Cardiac muscle cell (in vitro differentiated cells and primary cell): ENCODE measurements at regions not wholly inside any gene's neighbourhood (a gene's known extent, or its start where the extent isn't known, plus 50 kb on each side); places are given as distances from the start of the nearest gene placed in this dataset.

ENCODE experiments used
- DNase-seq, 2 donors: peaks; one replicate each; pipeline versions ENCODE4 v3.0.0 to v3.0.0-alpha.2; 2010 to 2017; ENCODE audit warnings: low read depth in 1 of 2, low spot score in 1 of 2
- H3K27ac ChIP-seq: fragments of 200-600 bp; sonication (generic); 2 replicates; pipeline ENCODE4 v1.5.1; 2016
- H3K27me3 ChIP-seq: fragments of 200-600 bp; sonication (generic); 2 replicates; pipeline ENCODE4 v1.6.0; 2016; ENCODE audit warnings: control low read depth
- H3K36me3 ChIP-seq: fragments of 200-600 bp; sonication (generic); 2 replicates; pipeline ENCODE4 v1.5.1; 2016; ENCODE audit warnings: control low read depth
- H3K4me1 ChIP-seq: fragments of 200-600 bp; sonication (generic); 2 replicates; pipeline ENCODE4 v1.8.1; 2017; ENCODE audit warnings: low read depth, mild to moderate bottlenecking, mixed run types
- H3K4me3 ChIP-seq: fragments of 200-600 bp; sonication (generic); 2 replicates; pipeline ENCODE4 v1.5.1; 2016; ENCODE audit warnings: mild to moderate bottlenecking
- H3K9me3 ChIP-seq: fragments of 200-600 bp; sonication (generic); 2 replicates; pipeline ENCODE4 v1.5.1; 2017; ENCODE audit warnings: low read depth, mild to moderate bottlenecking, control low read depth
- TF ChIP-seq, protein P1 (sequence below): IDR thresholded peaks from 2 replicates; pipeline ENCODE4 v1.5.1; 2012; ENCODE audit warnings: low read depth, mild to moderate bottlenecking, low read length

DNA sequence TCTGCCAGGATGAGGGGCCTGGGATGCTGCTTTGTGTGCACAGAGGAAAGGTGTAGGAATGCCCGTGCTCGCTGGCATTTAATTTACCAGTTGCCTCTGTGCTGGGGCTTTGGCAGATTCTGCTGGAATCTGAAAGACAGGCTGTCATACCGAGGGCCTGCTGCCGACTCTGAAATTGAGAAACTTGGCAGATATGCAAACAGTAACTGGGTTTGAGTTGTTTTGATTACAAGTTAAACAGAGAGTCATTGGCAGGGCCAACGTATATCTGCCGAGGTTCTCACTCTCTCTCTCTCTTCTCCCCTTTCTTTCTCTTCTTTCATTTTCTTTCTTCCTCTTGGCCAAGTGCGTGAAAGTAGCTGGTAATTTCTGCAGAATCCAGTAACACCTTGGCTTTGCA lies 618.7 kb downstream of the VRK1 start:
- Histone ChIP-seq H3K4me3 (no peak overlapping the region), H3K27ac (no peak overlapping the region), H3K4me1 (peaks cover 6% of the 10 kb centered on the region), H3K27me3 (peaks cover 60% of the 10 kb centered on the region), H3K9me3 (no peaks in the 10 kb centered on the region), H3K36me3 (no peaks in the 10 kb centered on the region)
- TF ChIP-seq, protein P1, sequence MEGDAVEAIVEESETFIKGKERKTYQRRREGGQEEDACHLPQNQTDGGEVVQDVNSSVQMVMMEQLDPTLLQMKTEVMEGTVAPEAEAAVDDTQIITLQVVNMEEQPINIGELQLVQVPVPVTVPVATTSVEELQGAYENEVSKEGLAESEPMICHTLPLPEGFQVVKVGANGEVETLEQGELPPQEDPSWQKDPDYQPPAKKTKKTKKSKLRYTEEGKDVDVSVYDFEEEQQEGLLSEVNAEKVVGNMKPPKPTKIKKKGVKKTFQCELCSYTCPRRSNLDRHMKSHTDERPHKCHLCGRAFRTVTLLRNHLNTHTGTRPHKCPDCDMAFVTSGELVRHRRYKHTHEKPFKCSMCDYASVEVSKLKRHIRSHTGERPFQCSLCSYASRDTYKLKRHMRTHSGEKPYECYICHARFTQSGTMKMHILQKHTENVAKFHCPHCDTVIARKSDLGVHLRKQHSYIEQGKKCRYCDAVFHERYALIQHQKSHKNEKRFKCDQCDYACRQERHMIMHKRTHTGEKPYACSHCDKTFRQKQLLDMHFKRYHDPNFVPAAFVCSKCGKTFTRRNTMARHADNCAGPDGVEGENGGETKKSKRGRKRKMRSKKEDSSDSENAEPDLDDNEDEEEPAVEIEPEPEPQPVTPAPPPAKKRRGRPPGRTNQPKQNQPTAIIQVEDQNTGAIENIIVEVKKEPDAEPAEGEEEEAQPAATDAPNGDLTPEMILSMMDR, result no peak
- DNase-seq, result no peak

DNA sequence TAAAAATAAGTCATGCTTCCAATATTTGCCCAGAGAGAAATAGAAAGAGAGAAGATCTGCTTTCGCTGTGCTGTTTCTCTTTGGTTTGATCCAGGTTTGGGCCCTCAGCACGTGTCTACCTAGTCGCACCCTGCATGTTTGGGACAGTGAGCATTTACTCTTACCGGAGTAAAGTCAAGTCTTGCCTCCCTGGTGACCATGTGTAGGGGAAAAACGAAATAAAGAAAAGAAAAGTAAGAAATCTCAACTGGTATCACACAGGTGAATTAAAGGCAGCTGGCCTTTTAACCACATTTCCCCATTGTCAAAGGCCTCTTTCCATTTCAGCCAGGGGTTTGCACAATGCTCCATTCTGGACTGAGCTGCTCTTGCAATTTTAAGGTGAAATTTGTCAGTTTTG lies 619.4 kb downstream of the VRK1 start:
- Histone ChIP-seq H3K4me3 (no peak overlapping the region), H3K27me3 (peaks cover 54% of the 10 kb centered on the region), H3K27ac (no peak overlapping the region), H3K4me1 (peaks cover 6% of the 10 kb centered on the region), H3K36me3 (no peaks in the 10 kb centered on the region), H3K9me3 (no peaks in the 10 kb centered on the region)
- TF ChIP-seq, protein P1, result no peak
- no peak for DNase-seq

DNA sequence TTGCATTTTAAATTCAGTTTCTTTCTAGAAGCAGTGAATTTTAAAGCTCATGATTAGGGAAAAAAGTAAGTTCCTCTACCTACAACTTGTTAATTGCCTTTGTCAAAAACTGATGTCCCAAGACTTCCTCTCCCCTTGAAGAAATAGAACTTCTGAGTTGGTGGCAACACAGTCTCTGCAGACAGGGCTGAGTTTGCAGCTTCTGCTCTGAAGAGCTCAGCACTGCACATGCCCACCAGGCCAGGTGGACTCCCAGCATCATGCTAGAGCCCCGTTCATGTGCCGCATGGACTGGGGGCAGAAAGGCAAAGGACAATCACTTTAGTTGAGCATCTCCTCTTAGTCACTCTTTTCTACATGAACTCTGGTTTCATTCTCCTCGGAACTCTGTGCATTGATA lies 620.1 kb downstream of the VRK1 start:
- H3K4me3 ChIP-seq, result no peak overlapping the region
- peaks cover 6% of the 10 kb centered on the region for H3K4me1 ChIP-seq
- DNase-seq, result no peak
- TF ChIP-seq, protein P1, result no peak
- H3K27me3 ChIP-seq, result peaks cover 46% of the 10 kb centered on the region
- H3K36me3 ChIP-seq, result no peaks in the 10 kb centered on the region
- no peak overlapping the region for H3K27ac ChIP-seq
- no peaks in the 10 kb centered on the region for H3K9me3 ChIP-seq

DNA sequence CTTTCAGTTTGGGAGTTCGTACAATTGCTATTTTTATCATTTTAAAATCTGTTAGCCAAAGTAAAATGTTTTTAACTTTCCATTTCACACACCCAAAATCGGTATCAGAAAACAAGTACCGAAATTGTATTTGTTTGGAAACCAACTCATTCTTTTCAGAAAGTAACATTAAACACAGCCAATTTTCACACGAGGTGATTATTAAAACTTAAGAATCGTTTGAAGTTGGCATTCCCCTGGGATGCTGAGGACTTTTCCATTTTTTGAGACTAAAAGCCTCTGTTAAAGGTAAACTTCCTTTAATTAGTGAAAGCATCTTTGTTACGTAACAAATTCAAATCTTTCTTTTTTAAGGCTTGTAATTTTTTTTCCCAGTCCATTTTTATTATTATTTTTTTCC lies 623.0 kb downstream of the VRK1 start:
- Histone ChIP-seq H3K9me3 (no peaks in the 10 kb centered on the region), H3K36me3 (no peaks in the 10 kb centered on the region), H3K27ac (no peak overlapping the region), H3K4me3 (no peak overlapping the region), H3K27me3 (peaks cover 17% of the 10 kb centered on the region), H3K4me1 (no peaks in the 10 kb centered on the region)
- TF ChIP-seq, protein P1, result no peak
- DNase-seq, result no peak

DNA sequence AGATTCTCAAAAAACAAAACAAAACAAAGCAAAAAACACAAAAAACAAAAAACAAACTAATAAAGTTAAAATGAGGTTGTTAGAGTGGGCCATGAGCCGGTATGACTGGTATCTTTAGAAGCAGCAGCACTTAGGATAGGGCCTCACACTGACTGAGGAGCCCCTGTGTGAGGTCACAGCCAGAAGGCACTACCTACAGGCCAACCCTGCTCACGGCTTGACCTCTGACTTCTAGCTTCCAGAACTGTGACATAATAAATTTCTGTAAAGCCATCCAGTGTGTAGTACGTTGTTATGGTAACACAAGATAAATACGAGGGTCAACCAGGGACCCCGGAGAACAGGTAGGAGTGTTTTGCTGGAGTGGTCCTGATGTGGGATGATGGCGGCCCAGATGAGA lies 629.6 kb downstream of the VRK1 start:
- Histone ChIP-seq H3K4me1 (no peaks in the 10 kb centered on the region), H3K4me3 (no peak overlapping the region), H3K9me3 (no peaks in the 10 kb centered on the region), H3K36me3 (no peaks in the 10 kb centered on the region), H3K27ac (no peak overlapping the region), H3K27me3 (no peaks in the 10 kb centered on the region)
- TF ChIP-seq, protein P1, result no peak
- DNase-seq, result no peak
